ENCODE measurements at regions not wholly inside any gene's neighbourhood (a gene's known extent, or its start where the extent isn't known, plus 50 kb on each side); places are given as distances from the start of the nearest gene placed in this dataset.

- H3K9me2 ChIP-seq (ENCODE audit: insufficient read depth, low read length): no peaks in the 10 kb centered on the region
- ChIA-PET POLR2A (interaction anchor here (0.6 kb wide), 1 partner anchor 54 kb away, joined by 3 read pairs; no protein-coding TSS in a partner anchor), CTCF (ENCODE audit: unreplicated experiment) (no interaction called here)
- no peak overlapping the region for H3K4me3 ChIP-seq (ENCODE audit: low read depth, low read length, poor library complexity, severe bottlenecking)
- H3K27ac ChIP-seq (ENCODE audit: low read depth, low read length, poor library complexity, severe bottlenecking): no peak overlapping the region
- no peaks in the 10 kb centered on the region for H3K9me3 ChIP-seq (ENCODE audit: low read length)
- TF ChIP-seq EZH2phosphoT487 (IDR thresholded peaks at IDR 0.05; ENCODE audit: borderline replicate concordance, low read depth, low read length): no peak
- TF ChIP-seq CTCF (conservative IDR thresholded peaks at IDR 0.05; ENCODE audit: low read length): no peak
- H4K20me1 ChIP-seq (ENCODE audit: insufficient read depth, low read length): no peaks in the 10 kb centered on the region
- intact Hi-C loops (cut with micrococcal nuclease; ENCODE audit: unreplicated experiment): no loop called here
- BruUV-seq (replicated peaks): no TSS peak
- H3K4me1 ChIP-seq (ENCODE audit: insufficient read depth, low read length, poor library complexity, severe bottlenecking): no peaks in the 10 kb centered on the region
- no peaks in the 10 kb centered on the region for H3K36me3 ChIP-seq (ENCODE audit: insufficient read depth, low read length)
- no peak for DNase-seq (ENCODE audit: low spot score)
- H3K79me2 ChIP-seq (ENCODE audit: insufficient read depth, low read depth, low read length): no peaks in the 10 kb centered on the region
- no peak overlapping the region for H3K4me2 ChIP-seq (ENCODE audit: low read length)
- H2AFZ ChIP-seq (ENCODE audit: low read length): no peak overlapping the region
Measured at GRCh38 chr6:142683714-142684141, 261.2 kb downstream of the HIVEP2 start.

- intact Hi-C loops (cut with micrococcal nuclease; ENCODE audit: unreplicated experiment): no loop called here
- H3K27ac ChIP-seq (ENCODE audit: low read depth, low read length, poor library complexity, severe bottlenecking): no peak overlapping the region
- no peak overlapping the region for H2AFZ ChIP-seq (ENCODE audit: low read length)
- no peaks in the 10 kb centered on the region for H3K9me3 ChIP-seq (ENCODE audit: low read length)
- ChIA-PET CTCF (ENCODE audit: unreplicated experiment) (no interaction called here), POLR2A (interaction anchor here (0.6 kb wide), 1 partner anchor 53 kb away, joined by 3 read pairs; no protein-coding TSS in a partner anchor)
- no TSS peak for BruUV-seq (replicated peaks)
- H3K4me3 ChIP-seq (ENCODE audit: low read depth, low read length, poor library complexity, severe bottlenecking): no peak overlapping the region
- no peaks in the 10 kb centered on the region for H3K36me3 ChIP-seq (ENCODE audit: insufficient read depth, low read length)
- no peak for DNase-seq (ENCODE audit: low spot score)
- no peaks in the 10 kb centered on the region for H4K20me1 ChIP-seq (ENCODE audit: insufficient read depth, low read length)
- H3K4me2 ChIP-seq (ENCODE audit: low read length): no peak overlapping the region
- TF ChIP-seq EZH2phosphoT487 (IDR thresholded peaks at IDR 0.05; ENCODE audit: borderline replicate concordance, low read depth, low read length) (no peak), CTCF (conservative IDR thresholded peaks at IDR 0.05; ENCODE audit: low read length) (no peak)
- no peaks in the 10 kb centered on the region for H3K79me2 ChIP-seq (ENCODE audit: insufficient read depth, low read depth, low read length)
- no peaks in the 10 kb centered on the region for H3K9me2 ChIP-seq (ENCODE audit: insufficient read depth, low read length)
- H3K4me1 ChIP-seq (ENCODE audit: insufficient read depth, low read length, poor library complexity, severe bottlenecking): no peaks in the 10 kb centered on the region
Measured at GRCh38 chr6:142684371-142684770, 260.6 kb downstream of the HIVEP2 start.

GRCh38 chr6:142685852-142686506 lies 259.0 kb downstream of the HIVEP2 start:
- CTCF ChIA-PET (ENCODE audit: unreplicated experiment): no interaction called here
- TF ChIP-seq EZH2phosphoT487 (IDR thresholded peaks at IDR 0.05; ENCODE audit: borderline replicate concordance, low read depth, low read length): no peak
- TF ChIP-seq CTCF (conservative IDR thresholded peaks at IDR 0.05; ENCODE audit: low read length): no peak
- Histone ChIP-seq H3K4me2 (ENCODE audit: low read length) (no peak overlapping the region), H3K79me2 (ENCODE audit: insufficient read depth, low read depth, low read length) (no peaks in the 10 kb centered on the region), H3K4me3 (ENCODE audit: low read depth, low read length, poor library complexity, severe bottlenecking) (no peak overlapping the region), H3K4me1 (ENCODE audit: insufficient read depth, low read length, poor library complexity, severe bottlenecking) (no peaks in the 10 kb centered on the region), H3K9me3 (ENCODE audit: low read length) (no peaks in the 10 kb centered on the region), H3K9me2 (ENCODE audit: insufficient read depth, low read length) (no peaks in the 10 kb centered on the region), H3K36me3 (ENCODE audit: insufficient read depth, low read length) (no peaks in the 10 kb centered on the region), H3K27ac (ENCODE audit: low read depth, low read length, poor library complexity, severe bottlenecking) (no peak overlapping the region), H4K20me1 (ENCODE audit: insufficient read depth, low read length) (no peaks in the 10 kb centered on the region), H2AFZ (ENCODE audit: low read length) (no peak overlapping the region)
- DNase-seq (ENCODE audit: low spot score): no peak
- POLR2A ChIA-PET: interaction anchor here (0.7 kb wide), 1 partner anchor 232 kb away, joined by 3 read pairs; no protein-coding TSS in a partner anchor
- intact Hi-C loops (cut with micrococcal nuclease; ENCODE audit: unreplicated experiment): no loop called here
- BruUV-seq (replicated peaks): no TSS peak
